ENCODE measurements at regions not wholly inside any gene's neighbourhood (a gene's known extent, or its start where the extent isn't known, plus 50 kb on each side); places are given as distances from the start of the nearest gene placed in this dataset.
A peak's percentile ranks its signal among the peaks of the same experiment; 100 is the strongest.

DNA sequence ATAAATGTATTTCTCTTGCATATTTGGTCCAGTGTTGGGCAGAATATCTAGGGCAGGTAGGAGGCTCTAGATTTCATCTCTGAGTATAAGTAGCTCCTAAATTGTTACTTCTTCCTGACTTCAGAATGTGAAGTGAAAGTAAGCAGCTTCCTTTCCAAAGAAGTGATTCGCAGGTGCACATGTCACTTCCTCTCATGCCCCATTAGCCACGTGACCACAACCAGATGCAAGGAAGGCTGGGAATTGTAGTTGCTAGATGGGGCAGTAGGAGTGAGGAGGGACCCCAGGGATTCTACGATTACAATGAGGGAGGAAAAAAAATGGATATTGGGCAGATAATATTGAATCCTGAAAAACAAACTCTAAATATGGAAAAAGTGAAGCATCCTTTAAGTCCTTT, 113.2 kb upstream of the CYYR1 start:
- peak; percentile 20 for DNase-seq (ENCODE audit: extremely low spot score)
- no peak for TF ChIP-seq SP1 (IDR thresholded peaks at IDR 0.05)
- TF ChIP-seq ZNF384 (IDR thresholded peaks at IDR 0.05) = no peak
- POLR2A ChIA-PET = no interaction called here
- CTCF ChIA-PET = interaction anchor here (0.6 kb wide), 1 partner anchor 38 kb away, joined by 3 read pairs; no protein-coding TSS in a partner anchor

DNA sequence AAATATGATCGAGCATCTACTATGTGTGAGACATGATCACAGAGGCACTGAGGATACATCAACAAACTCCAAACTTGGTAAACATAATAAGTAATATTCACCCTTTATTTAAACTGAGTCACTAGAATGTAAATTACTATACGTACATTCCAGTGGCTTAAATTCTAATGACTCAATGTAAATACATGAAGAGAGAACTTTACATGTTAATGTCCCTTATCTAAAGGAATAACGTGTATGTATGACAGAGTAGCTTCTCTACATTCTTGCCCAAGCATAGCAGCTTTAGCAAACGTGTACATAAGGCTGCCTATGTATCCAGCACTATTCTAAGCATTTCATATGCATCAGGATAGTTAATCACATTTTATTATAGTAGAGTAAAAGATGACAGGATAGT, 111.8 kb upstream of the CYYR1 start:
- DNase-seq (ENCODE audit: extremely low spot score) = no peak
- CTCF ChIA-PET = no interaction called here
- POLR2A ChIA-PET = no interaction called here
- TF ChIP-seq FOXM1 (IDR thresholded peaks at IDR 0.05; ENCODE audit: borderline replicate concordance) = no peak

DNA sequence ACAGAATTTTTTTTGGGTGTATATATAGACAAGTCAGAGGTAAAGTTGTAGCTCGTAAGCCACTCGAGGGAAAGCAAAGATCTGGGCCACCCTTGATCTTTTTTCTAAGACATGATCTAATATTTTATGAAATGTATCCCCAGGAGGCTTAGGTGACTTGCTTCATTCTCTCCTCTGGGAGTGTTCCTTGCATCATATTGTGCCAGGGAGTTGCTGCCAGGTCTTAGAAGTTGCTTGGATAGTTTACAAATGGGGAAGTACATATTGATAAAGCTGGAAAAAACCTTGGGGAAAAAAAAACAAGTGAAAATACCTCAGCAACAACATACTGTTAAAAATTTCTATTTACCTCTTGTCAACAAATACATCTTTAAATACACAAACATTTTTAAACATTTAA, 110.9 kb upstream of the CYYR1 start:
- no peak for DNase-seq (ENCODE audit: extremely low spot score)
- POLR2A ChIA-PET = no interaction called here
- no peak for TF ChIP-seq ARNT (IDR thresholded peaks at IDR 0.05)
- TF ChIP-seq BHLHE40 (IDR thresholded peaks at IDR 0.05; ENCODE audit: borderline replicate concordance) = no peak
- TF ChIP-seq FOXK2 (IDR thresholded peaks at IDR 0.05) = no peak
- no peak for TF ChIP-seq FOXM1 (IDR thresholded peaks at IDR 0.05; ENCODE audit: borderline replicate concordance)
- TF ChIP-seq TARDBP (IDR thresholded peaks at IDR 0.05) = no peak
- TF ChIP-seq, protein P1, sequence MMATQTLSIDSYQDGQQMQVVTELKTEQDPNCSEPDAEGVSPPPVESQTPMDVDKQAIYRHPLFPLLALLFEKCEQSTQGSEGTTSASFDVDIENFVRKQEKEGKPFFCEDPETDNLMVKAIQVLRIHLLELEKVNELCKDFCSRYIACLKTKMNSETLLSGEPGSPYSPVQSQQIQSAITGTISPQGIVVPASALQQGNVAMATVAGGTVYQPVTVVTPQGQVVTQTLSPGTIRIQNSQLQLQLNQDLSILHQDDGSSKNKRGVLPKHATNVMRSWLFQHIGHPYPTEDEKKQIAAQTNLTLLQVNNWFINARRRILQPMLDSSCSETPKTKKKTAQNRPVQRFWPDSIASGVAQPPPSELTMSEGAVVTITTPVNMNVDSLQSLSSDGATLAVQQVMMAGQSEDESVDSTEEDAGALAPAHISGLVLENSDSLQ (IDR thresholded peaks at IDR 0.05) = no peak
- CTCF ChIA-PET = no interaction called here

DNA sequence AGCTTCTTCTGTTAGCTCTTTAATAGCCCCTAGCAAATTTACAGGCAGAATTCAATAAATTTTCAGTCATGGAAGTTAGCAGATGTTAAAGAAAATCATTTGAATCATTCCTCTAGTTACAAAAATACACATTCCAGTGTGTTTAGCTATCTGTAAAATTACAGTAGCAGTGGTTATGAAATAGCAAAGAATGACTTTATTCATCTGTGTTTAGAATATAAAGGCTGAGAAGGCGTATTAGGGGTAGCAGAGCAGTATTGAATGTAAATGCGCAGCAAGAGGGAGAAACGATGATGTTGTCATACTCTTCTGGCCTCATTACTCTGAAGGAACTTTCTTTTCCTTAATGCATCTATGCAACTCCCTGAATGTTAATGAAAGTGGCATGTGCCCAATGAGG, 106.2 kb upstream of the CYYR1 start:
- DNase-seq (ENCODE audit: extremely low spot score) = no peak
- CTCF ChIA-PET = interaction anchor here (0.7 kb wide), 1 partner anchor 39 kb away, joined by 4 read pairs; no protein-coding TSS in a partner anchor
- POLR2A ChIA-PET = no interaction called here
- TF ChIP-seq HDGF (IDR thresholded peaks at IDR 0.05; ENCODE audit: borderline replicate concordance) = no peak
- TF ChIP-seq LEF1 (IDR thresholded peaks at IDR 0.05; ENCODE audit: borderline replicate concordance) = no peak
- TF ChIP-seq, protein P1 (IDR thresholded peaks at IDR 0.05) = no peak
- TF ChIP-seq SP1 (IDR thresholded peaks at IDR 0.05) = no peak

DNA sequence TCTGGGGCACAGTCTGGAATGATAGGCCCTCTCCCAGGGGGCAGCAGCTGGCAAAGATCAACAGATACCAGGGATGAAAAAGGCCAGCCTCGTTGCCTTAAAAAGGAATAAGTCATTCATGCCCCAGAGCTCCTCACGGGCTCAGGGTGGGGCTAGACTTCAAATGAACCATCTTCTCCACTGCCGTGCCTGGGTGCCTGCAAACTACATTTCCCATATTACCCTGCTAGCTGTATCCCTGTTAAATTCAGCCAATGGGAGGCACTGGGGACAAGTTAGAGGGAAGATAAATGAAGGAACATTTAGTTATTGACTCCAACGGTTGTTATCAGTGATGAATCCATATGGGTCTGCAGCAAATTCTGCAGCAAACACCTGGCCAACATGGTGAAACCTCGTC, 101.2 kb upstream of the CYYR1 start:
- TF ChIP-seq FOXA1 (IDR thresholded peaks at IDR 0.05) = no peak
- TF ChIP-seq, protein P1 (IDR thresholded peaks at IDR 0.05) = no peak
- no peak for TF ChIP-seq SUZ12 (IDR thresholded peaks at IDR 0.05)
- TF ChIP-seq ARNT (IDR thresholded peaks at IDR 0.05) = no peak
- TF ChIP-seq FOXM1 (IDR thresholded peaks at IDR 0.05; ENCODE audit: borderline replicate concordance) = no peak
- TF ChIP-seq FOXK2 (IDR thresholded peaks at IDR 0.05) = no peak
- TF ChIP-seq NFRKB (IDR thresholded peaks at IDR 0.05) = no peak
- no peak for TF ChIP-seq CTBP1 (IDR thresholded peaks at IDR 0.05; ENCODE audit: borderline replicate concordance)
- no peak for TF ChIP-seq L3MBTL2 (conservative IDR thresholded peaks at IDR 0.05)
- no peak for TF ChIP-seq ZNF384 (IDR thresholded peaks at IDR 0.05)
- no peak for TF ChIP-seq SP1 (IDR thresholded peaks at IDR 0.05)
- no peak for TF ChIP-seq LEF1 (IDR thresholded peaks at IDR 0.05; ENCODE audit: borderline replicate concordance)
- no peak for TF ChIP-seq BHLHE40 (IDR thresholded peaks at IDR 0.05; ENCODE audit: borderline replicate concordance)
- no peak for TF ChIP-seq HDGF (IDR thresholded peaks at IDR 0.05; ENCODE audit: borderline replicate concordance)
- TF ChIP-seq ELF4 (IDR thresholded peaks at IDR 0.05) = no peak
- no peak for TF ChIP-seq TARDBP (IDR thresholded peaks at IDR 0.05)
- DNase-seq (ENCODE audit: extremely low spot score) = no peak
- POLR2A ChIA-PET = no interaction called here
- CTCF ChIA-PET = no interaction called here

DNA sequence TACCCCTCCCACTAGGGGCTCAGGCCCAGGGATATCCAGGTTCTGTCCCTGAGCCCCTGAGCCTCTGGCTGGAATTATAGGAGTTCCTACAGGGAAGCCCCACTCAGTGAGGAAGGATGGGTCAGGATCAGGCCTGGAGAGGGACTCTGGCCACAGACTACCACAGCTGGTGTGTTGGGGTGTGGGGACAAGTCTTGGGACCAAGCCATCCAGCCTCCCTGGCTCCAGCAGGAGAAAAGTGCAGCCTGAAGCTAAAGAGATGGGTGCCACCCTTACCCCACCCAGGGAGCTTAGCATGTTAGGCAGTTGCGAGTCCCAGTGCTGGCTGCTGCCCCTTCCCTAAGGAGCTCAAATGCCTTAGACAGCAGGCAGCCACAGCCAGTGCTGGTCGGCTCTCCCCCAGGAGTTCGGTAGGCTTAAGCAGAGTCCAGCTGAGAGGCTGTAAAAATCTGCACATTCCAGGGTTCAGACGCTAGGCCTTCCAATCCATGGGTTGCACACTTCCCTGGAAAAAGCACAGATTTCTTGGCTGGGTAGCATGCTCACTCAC, 96.2 kb upstream of the CYYR1 start:
- TF ChIP-seq TARDBP (IDR thresholded peaks at IDR 0.05) (no peak), SP1 (IDR thresholded peaks at IDR 0.05) (no peak), L3MBTL2 (conservative IDR thresholded peaks at IDR 0.05) (no peak), ELF4 (IDR thresholded peaks at IDR 0.05) (no peak), CTBP1 (IDR thresholded peaks at IDR 0.05; ENCODE audit: borderline replicate concordance) (no peak), ZNF384 (IDR thresholded peaks at IDR 0.05) (no peak), LEF1 (IDR thresholded peaks at IDR 0.05; ENCODE audit: borderline replicate concordance) (no peak), FOXA1 (IDR thresholded peaks at IDR 0.05) (no peak), FOXK2 (IDR thresholded peaks at IDR 0.05) (no peak), NFRKB (IDR thresholded peaks at IDR 0.05) (no peak), FOXM1 (IDR thresholded peaks at IDR 0.05; ENCODE audit: borderline replicate concordance) (no peak), SUZ12 (IDR thresholded peaks at IDR 0.05) (no peak), BHLHE40 (IDR thresholded peaks at IDR 0.05; ENCODE audit: borderline replicate concordance) (no peak), HDGF (IDR thresholded peaks at IDR 0.05; ENCODE audit: borderline replicate concordance) (no peak)
- TF ChIP-seq, protein P1 (IDR thresholded peaks at IDR 0.05) = no peak
- DNase-seq (ENCODE audit: extremely low spot score) = no peak
- ChIA-PET POLR2A (no interaction called here), CTCF (no interaction called here)

DNA sequence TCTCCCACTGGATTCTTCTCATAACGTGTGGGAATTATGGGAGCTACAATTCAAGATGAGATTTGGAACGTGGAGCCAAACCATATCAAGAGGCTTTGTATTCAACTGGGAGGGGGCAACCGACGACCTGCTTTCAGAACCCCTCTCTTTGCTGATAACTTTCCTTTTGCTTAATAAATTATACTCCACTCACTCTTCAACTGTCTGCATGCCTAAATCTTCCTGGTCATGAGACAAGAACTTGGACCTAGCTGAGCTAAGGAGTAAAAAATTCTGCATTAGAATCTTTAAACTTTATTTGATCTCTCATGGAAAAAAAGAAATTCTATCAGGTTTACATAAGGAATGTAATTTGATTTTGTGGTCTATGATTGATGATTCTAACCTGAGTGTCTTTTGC, 86.7 kb upstream of the CYYR1 start:
- POLR2A ChIA-PET = no interaction called here
- CTCF ChIA-PET = no interaction called here
- TF ChIP-seq LEF1 (IDR thresholded peaks at IDR 0.05; ENCODE audit: borderline replicate concordance) (no peak), HDGF (IDR thresholded peaks at IDR 0.05; ENCODE audit: borderline replicate concordance) (no peak), NFRKB (IDR thresholded peaks at IDR 0.05) (no peak), FOXM1 (IDR thresholded peaks at IDR 0.05; ENCODE audit: borderline replicate concordance) (no peak), TARDBP (IDR thresholded peaks at IDR 0.05) (no peak), L3MBTL2 (conservative IDR thresholded peaks at IDR 0.05) (no peak), CTBP1 (IDR thresholded peaks at IDR 0.05; ENCODE audit: borderline replicate concordance) (no peak), FOXA1 (IDR thresholded peaks at IDR 0.05) (no peak), ELF4 (IDR thresholded peaks at IDR 0.05) (no peak), ARNT (IDR thresholded peaks at IDR 0.05) (no peak), BHLHE40 (IDR thresholded peaks at IDR 0.05; ENCODE audit: borderline replicate concordance) (no peak)
- TF ChIP-seq, protein P1 (IDR thresholded peaks at IDR 0.05) = no peak
- no peak for DNase-seq (ENCODE audit: extremely low spot score)
